Type B pancreatic cell (in vitro differentiated cells): ENCODE measurements at regions not wholly inside any gene's neighbourhood (a gene's known extent, or its start where the extent isn't known, plus 50 kb on each side); places are given as distances from the start of the nearest gene placed in this dataset.

Experiments used
- DNase-seq: peaks from one replicate; pipeline ENCODE4 v3.0.0; 2021; ENCODE audit warnings: mixed read lengths; ENCODE audit not compliant: unreplicated experiment; ENCODE audit errors: extremely low spot score
- H3K27ac Mint-ChIP-seq: 2 replicates; pipeline ENCODE4 v1.8.0; 2021; ENCODE audit warnings: mild to moderate bottlenecking, mixed read lengths
- H3K27me3 Mint-ChIP-seq: 2 replicates; pipeline ENCODE4 v1.8.0; 2021; ENCODE audit warnings: mixed read lengths
- H3K36me3 Mint-ChIP-seq: 2 replicates; pipeline ENCODE4 v1.8.0; 2021; ENCODE audit warnings: mixed read lengths
- H3K4me1 Mint-ChIP-seq: one replicate; pipeline ENCODE4 v1.8.0; 2021; ENCODE audit warnings: mixed read lengths; ENCODE audit not compliant: unreplicated experiment
- H3K4me3 Mint-ChIP-seq: 2 replicates; pipeline ENCODE4 v1.8.0; 2021; ENCODE audit warnings: mild to moderate bottlenecking, mixed read lengths
- H3K9me3 Mint-ChIP-seq: 2 replicates; pipeline ENCODE4 v1.8.0; 2021; ENCODE audit warnings: mixed read lengths
- TF ChIP-seq, protein P1 (sequence below): fragments of 200-600 bp; sonication (generic); conservative IDR thresholded peaks from 2 replicates; pipeline ENCODE4 v1.5.0; 2021; ENCODE audit warnings: antibody characterized with exemption, mild to moderate bottlenecking

DNA sequence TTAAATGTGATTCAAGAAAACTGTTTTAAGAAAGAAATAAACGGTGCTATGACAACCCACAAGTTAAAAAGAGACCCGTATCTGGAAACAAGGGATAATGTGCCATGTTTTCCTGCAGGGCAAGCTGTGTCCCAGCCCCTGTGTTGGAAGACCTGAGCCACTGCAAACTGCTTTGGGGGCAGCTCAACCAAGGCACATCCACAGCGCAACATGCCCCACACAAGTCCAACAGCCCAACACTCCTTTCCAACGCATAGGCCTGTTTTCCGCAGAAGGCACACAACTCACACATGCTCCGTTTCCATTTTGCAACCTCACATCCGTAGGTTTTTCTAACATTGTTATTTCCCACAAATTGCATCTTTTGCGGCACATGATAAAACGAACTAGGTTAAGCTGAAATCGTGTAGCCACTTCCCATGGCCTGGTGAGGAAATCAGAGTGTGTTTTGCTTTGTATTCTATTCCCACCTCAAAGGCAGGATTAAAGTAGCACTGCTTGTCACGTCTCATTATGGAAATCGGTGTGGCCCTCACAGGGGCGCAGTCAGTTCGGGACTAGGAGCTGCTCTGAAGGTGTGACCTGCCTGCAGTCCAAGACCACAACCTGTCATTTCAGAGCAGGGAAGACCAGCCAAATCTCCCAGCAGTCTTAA lies 50.5 kb upstream of the ZNF516 start:
- Mint-ChIP-seq H3K9me3 (peaks cover 4% of the 10 kb centered on the region), H3K4me3 (no peak overlapping the region), H3K27ac (no peak overlapping the region), H3K4me1 (peaks cover 31% of the 10 kb centered on the region), H3K36me3 (peaks cover 3% of the 10 kb centered on the region), H3K27me3 (no peaks in the 10 kb centered on the region)
- DNase-seq, result no peak
- TF ChIP-seq, protein P1, sequence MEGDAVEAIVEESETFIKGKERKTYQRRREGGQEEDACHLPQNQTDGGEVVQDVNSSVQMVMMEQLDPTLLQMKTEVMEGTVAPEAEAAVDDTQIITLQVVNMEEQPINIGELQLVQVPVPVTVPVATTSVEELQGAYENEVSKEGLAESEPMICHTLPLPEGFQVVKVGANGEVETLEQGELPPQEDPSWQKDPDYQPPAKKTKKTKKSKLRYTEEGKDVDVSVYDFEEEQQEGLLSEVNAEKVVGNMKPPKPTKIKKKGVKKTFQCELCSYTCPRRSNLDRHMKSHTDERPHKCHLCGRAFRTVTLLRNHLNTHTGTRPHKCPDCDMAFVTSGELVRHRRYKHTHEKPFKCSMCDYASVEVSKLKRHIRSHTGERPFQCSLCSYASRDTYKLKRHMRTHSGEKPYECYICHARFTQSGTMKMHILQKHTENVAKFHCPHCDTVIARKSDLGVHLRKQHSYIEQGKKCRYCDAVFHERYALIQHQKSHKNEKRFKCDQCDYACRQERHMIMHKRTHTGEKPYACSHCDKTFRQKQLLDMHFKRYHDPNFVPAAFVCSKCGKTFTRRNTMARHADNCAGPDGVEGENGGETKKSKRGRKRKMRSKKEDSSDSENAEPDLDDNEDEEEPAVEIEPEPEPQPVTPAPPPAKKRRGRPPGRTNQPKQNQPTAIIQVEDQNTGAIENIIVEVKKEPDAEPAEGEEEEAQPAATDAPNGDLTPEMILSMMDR, result no peak

DNA sequence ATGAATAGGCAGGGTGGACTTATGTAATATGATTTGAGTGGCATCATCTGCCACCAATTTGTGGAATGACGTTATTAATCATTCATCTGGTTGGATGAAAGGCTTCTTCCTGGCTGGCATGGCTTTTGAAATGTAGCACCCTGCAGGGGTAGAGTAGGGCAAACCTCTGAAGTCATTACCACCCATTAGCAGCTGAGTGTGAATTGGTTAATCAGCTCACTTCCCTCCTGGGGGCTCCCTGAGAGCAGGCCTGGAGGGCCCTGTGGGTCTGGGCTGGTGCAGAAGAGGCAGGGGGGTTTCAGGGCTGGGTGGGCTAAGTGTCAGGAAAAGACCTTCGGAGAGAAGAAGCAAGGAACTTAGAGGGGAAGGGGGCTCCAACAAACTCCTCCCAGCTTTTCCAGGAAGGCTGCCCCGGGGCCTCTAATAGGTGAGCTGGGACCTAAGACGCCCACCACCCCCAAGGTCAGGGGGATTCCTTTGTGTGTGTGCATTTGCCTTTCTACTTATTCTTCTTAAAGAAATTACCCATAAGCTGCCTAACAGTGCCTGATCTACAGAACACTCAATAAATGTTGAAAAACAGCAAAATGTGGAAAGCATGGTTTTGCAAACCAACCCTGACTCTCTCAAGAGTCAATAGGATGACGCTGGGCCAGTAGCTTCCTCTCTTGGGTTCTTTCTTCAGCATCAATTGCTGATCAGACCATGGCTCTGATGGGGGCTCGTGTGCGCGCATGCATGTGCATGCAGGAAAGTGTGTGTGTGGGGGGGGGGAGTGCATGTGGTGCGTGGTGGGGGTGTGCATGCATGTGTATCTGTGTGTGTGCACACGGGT lies 49.7 kb upstream of the ZNF516 start:
- peaks cover 4% of the 10 kb centered on the region for H3K9me3 Mint-ChIP-seq

More for the DNA sequence above, 49.7 kb upstream of the ZNF516 start:
- Mint-ChIP-seq H3K27ac (no peak overlapping the region), H3K27me3 (no peaks in the 10 kb centered on the region), H3K4me3 (no peak overlapping the region), H3K4me1 (peaks cover 31% of the 10 kb centered on the region), H3K36me3 (peaks cover 3% of the 10 kb centered on the region)
- DNase-seq, result no peak
- TF ChIP-seq, protein P1, result no peak
